Mucosa of descending colon (tissue), 3 donors: ENCODE measurements at regions not wholly inside any gene's neighbourhood (a gene's known extent, or its start where the extent isn't known, plus 50 kb on each side); places are given as distances from the start of the nearest gene placed in this dataset.

Experiments used
- ATAC-seq: fragments of 200-7000 bp; cut with Tn5 transposase; one replicate; pipeline ENCODE4 v1.9.1; 2020; ENCODE audit warnings: mild to moderate bottlenecking, moderate library complexity
- DNase-seq, 3 donors: peaks; one replicate each; pipeline ENCODE4 v3.0.0-alpha.2; 2020
- H3K36me3 ChIP-seq: fragments of 200-600 bp; one replicate; pipeline ENCODE4 v1.8.0; 2021; ENCODE audit warnings: low read depth, mild to moderate bottlenecking
- H3K4me1 ChIP-seq: fragments of 200-600 bp; one replicate; pipeline ENCODE4 v1.8.0; 2021; ENCODE audit warnings: low read depth, mild to moderate bottlenecking
- H3K4me3 ChIP-seq: fragments of 200-600 bp; one replicate; pipeline ENCODE4 v1.8.0; 2021; ENCODE audit warnings: mild to moderate bottlenecking
- H3K9me3 ChIP-seq: fragments of 200-600 bp; one replicate; pipeline ENCODE4 v1.8.0; 2021; ENCODE audit warnings: mild to moderate bottlenecking
- intact Hi-C, 2 donors: fragments of 100-400 bp; cut with DNase I in 1 of 2; cut with micrococcal nuclease in 1 of 2; formaldehyde crosslinking; loops; one replicate each; pipeline versions ENCODE4 v1.11.0 to v1.11.1; 2022; cut with DNase I, micrococcal nuclease
- TF ChIP-seq, protein P1 (sequence below): fragments of 200-600 bp; IDR thresholded peaks from one replicate; pipeline ENCODE4 v1.8.0; 2022; ENCODE audit warnings: antibody characterized with exemption, mild to moderate bottlenecking
- donor health status: DM: no; HTN: no; CAD: no; lungs with moderate emphysema.
- donor health status: DM: no; HTN: no; CAD: no.
- donor health status: DM: no; HTN: yes; CAD: no.

GRCh38 chr5:30100929-30101328 is 1092.6 kb upstream of the CDH6 start:
- Histone ChIP-seq H3K36me3 (no peaks in the 10 kb centered on the region), H3K4me3 (no peak overlapping the region), H3K9me3 (peaks cover 25% of the 10 kb centered on the region), H3K4me1 (no peaks in the 10 kb centered on the region)
- ATAC-seq (no peak), DNase-seq (no peak)
- TF ChIP-seq, protein P1, sequence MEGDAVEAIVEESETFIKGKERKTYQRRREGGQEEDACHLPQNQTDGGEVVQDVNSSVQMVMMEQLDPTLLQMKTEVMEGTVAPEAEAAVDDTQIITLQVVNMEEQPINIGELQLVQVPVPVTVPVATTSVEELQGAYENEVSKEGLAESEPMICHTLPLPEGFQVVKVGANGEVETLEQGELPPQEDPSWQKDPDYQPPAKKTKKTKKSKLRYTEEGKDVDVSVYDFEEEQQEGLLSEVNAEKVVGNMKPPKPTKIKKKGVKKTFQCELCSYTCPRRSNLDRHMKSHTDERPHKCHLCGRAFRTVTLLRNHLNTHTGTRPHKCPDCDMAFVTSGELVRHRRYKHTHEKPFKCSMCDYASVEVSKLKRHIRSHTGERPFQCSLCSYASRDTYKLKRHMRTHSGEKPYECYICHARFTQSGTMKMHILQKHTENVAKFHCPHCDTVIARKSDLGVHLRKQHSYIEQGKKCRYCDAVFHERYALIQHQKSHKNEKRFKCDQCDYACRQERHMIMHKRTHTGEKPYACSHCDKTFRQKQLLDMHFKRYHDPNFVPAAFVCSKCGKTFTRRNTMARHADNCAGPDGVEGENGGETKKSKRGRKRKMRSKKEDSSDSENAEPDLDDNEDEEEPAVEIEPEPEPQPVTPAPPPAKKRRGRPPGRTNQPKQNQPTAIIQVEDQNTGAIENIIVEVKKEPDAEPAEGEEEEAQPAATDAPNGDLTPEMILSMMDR = no peak
- intact Hi-C loops = no loop called here

DNA sequence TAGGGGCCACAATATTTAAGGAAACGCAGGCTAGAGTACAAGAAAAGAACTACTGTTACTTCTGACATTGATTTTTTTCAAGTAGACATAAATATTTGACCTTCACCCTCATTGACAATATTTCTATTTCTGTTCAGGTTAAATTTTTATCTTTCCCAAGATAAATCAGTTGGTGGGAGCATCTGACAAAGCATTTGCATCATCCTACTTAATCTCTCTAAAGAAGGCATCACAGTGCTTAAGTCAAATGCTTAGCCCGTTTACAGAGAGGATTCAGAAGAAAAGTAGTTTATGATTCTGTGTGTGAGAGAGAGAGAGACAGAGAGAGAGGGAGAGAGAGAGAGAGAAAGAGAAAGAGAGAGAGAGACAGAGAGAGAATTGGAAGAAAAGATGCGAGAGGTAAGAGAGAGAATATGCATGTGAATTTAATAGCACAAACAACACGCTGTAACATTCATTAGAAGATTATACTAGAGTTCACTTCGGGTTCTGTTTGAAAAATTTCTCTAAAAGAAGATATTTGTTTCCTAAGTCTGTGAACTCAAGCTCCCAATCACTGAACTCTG is 1093.3 kb upstream of the CDH6 start:
- no peak overlapping the region for H3K4me3 ChIP-seq
- ATAC-seq (no peak), DNase-seq (no peak)
- TF ChIP-seq, protein P1 = no peak
- intact Hi-C loops = no loop called here
- no peaks in the 10 kb centered on the region for H3K4me1 ChIP-seq
- no peaks in the 10 kb centered on the region for H3K36me3 ChIP-seq
- peaks cover 19% of the 10 kb centered on the region for H3K9me3 ChIP-seq

DNA sequence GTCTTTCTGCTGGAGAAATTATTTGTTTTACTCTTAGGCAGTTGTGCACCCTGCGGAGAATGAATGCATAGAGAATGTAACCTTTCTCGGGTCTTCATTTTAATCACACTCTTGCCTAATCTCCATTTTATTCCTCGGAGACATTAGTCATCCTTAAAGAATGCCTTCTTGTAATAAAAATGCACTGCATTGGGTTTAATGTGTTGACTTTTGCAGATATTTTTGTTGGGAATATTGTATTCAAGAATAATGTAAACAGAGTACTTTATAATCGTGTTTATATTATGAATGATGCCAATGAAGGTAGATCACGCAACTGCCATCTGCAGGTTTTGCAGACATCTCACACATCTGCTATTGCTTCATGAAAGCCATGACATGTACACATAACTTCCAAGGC is 1093.9 kb upstream of the CDH6 start:
- intact Hi-C loops = no loop called here
- Histone ChIP-seq H3K36me3 (no peaks in the 10 kb centered on the region), H3K4me1 (no peaks in the 10 kb centered on the region), H3K9me3 (peaks cover 16% of the 10 kb centered on the region), H3K4me3 (no peak overlapping the region)
- no peak for DNase-seq
- TF ChIP-seq, protein P1 = no peak
- no peak for ATAC-seq

DNA sequence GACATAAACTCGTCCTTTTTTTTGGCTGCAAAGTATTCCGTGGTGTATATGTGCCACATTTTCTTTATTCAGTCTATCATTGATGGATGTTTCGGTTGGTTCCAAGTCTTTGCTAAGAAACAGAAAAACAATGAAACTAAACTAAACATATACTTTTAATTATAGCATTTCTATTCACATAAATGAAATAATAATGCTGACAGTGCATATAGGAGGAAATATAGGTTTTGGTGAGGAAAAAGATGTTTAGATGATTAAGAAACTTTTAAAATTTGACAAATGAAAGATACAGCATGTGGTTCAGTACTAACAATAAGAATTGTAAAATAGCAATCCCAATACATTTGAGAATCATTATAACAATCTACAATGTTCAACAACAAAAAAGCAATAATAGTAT is 1094.5 kb upstream of the CDH6 start:
- no peaks in the 10 kb centered on the region for H3K36me3 ChIP-seq
- no peak overlapping the region for H3K4me3 ChIP-seq
- ATAC-seq (no peak), DNase-seq (no peak)
- H3K4me1 ChIP-seq = no peaks in the 10 kb centered on the region
- H3K9me3 ChIP-seq = peaks cover 16% of the 10 kb centered on the region
- intact Hi-C loops = no loop called here
- TF ChIP-seq, protein P1 = no peak

GRCh38 chr5:30092548-30092947 is 1100.9 kb upstream of the CDH6 start:
- intact Hi-C loops = no loop called here
- H3K4me1 ChIP-seq = no peaks in the 10 kb centered on the region
- TF ChIP-seq, protein P1 = no peak
- peaks cover 12% of the 10 kb centered on the region for H3K9me3 ChIP-seq
- no peak for ATAC-seq
- H3K4me3 ChIP-seq = no peak overlapping the region
- no peaks in the 10 kb centered on the region for H3K36me3 ChIP-seq
- DNase-seq = no peak
